ENCODE measurements at regions not wholly inside any gene's neighbourhood (a gene's known extent, or its start where the extent isn't known, plus 50 kb on each side); places are given as distances from the start of the nearest gene placed in this dataset.
A peak's percentile ranks its signal among the peaks of the same experiment; 100 is the strongest.

DNA sequence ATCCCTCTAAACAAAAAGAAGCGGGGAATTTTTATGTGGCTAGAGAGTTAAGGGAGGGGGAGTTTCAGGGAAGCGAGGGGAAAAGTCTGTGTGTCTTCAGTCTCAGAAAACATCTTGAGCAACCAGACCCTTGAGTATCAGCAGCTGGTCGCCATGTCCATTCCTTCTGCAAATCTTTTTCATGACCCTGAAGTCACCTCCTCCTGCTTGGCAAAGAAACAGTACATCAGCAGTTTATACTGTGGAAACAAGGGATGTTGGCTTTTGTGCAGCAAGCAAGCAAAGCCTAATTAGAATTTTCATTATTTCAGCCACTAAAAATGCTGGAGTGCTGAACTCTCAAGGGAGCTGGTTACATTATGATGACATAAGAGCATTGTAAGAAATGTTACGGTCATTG is 187.4 kb upstream of the SLC8A1 start:
- no peak overlapping the region for H3K4me3 ChIP-seq
- peak in 1 of 3 donors; percentile 12 for DNase-seq
- TF ChIP-seq, protein P1, sequence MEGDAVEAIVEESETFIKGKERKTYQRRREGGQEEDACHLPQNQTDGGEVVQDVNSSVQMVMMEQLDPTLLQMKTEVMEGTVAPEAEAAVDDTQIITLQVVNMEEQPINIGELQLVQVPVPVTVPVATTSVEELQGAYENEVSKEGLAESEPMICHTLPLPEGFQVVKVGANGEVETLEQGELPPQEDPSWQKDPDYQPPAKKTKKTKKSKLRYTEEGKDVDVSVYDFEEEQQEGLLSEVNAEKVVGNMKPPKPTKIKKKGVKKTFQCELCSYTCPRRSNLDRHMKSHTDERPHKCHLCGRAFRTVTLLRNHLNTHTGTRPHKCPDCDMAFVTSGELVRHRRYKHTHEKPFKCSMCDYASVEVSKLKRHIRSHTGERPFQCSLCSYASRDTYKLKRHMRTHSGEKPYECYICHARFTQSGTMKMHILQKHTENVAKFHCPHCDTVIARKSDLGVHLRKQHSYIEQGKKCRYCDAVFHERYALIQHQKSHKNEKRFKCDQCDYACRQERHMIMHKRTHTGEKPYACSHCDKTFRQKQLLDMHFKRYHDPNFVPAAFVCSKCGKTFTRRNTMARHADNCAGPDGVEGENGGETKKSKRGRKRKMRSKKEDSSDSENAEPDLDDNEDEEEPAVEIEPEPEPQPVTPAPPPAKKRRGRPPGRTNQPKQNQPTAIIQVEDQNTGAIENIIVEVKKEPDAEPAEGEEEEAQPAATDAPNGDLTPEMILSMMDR (IDR thresholded peaks at IDR 0.05): no peak
- no peak for ATAC-seq
- H3K4me1 ChIP-seq (ENCODE audit: low read depth): no peaks in the 10 kb centered on the region
- no peaks in the 10 kb centered on the region for H3K9me3 ChIP-seq
- intact Hi-C loops (cut with DNase I, micrococcal nuclease): no loop called here
- no peaks in the 10 kb centered on the region for H3K36me3 ChIP-seq (ENCODE audit: low read depth)

DNA sequence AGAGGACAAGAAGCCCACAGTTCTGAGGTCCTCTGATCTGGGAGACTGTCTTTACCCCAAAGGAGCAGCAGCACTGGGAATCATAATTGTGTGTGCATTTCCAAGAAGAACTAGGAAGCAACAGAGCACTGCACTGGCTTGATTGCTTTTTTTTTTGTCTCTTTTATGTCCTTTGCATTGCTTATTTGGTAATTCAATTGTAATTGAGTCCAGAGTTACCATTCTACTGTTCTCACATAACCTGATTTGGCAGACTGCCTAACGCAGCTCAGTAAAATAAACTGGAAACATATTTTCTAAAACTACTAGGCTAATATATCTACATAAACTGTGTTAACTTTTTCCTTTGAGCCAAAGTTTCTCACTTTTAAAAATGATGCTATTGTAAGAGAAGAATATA is 190.3 kb upstream of the SLC8A1 start:
- no peaks in the 10 kb centered on the region for H3K36me3 ChIP-seq (ENCODE audit: low read depth)
- ATAC-seq (no peak), DNase-seq (no peak)
- H3K9me3 ChIP-seq: no peaks in the 10 kb centered on the region
- TF ChIP-seq, protein P1 (IDR thresholded peaks at IDR 0.05): no peak
- no peak overlapping the region for H3K4me3 ChIP-seq
- intact Hi-C loops (cut with DNase I, micrococcal nuclease): no loop called here
- H3K4me1 ChIP-seq (ENCODE audit: low read depth): no peaks in the 10 kb centered on the region

DNA sequence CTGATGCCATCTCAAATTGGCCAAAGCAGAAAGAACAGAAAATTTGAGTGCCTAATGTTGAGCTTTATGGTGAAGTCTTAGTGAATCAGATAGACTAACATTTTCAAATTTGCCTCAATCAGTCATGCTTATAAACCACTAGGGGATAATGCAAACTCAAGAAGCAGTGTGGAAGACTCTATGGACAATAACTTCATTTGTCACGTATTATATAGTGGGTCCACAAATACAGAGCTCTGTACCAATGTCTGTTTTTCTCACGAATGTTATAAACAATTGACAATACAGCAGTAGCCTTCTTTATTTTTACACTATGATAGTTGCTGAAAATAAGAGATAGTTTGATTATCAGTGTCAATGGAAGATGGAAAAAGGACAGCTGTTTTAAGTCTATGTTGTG is 190.8 kb upstream of the SLC8A1 start:
- TF ChIP-seq, protein P1 (IDR thresholded peaks at IDR 0.05): no peak
- no peak for ATAC-seq
- no peaks in the 10 kb centered on the region for H3K4me1 ChIP-seq (ENCODE audit: low read depth)
- H3K4me3 ChIP-seq: no peak overlapping the region
- no peaks in the 10 kb centered on the region for H3K9me3 ChIP-seq
- H3K36me3 ChIP-seq (ENCODE audit: low read depth): no peaks in the 10 kb centered on the region
- intact Hi-C loops (cut with DNase I, micrococcal nuclease): no loop called here
- DNase-seq: no peak

DNA sequence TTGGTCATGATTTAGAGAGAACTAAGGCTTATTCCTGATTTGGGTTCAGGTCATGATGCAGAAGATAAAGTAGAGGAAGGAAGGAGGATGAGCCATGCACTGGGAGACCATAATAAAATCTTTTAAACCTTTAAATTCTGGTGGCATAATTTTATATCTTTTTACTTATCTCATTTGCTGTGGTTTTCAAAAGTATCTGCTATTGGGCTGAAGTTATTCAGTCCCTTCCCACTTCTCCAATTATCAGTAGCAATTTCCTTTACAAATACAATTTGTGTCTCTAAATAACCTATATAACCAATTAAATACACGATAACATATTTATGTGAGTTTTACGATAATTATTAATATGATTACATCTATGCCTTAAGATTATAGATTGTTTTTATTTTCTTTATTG is 194.8 kb upstream of the SLC8A1 start:
- Histone ChIP-seq H3K4me1 (ENCODE audit: low read depth) (no peaks in the 10 kb centered on the region), H3K9me3 (no peaks in the 10 kb centered on the region), H3K36me3 (ENCODE audit: low read depth) (no peaks in the 10 kb centered on the region), H3K4me3 (no peak overlapping the region)
- ATAC-seq (no peak), DNase-seq (no peak)
- TF ChIP-seq, protein P1 (IDR thresholded peaks at IDR 0.05): no peak
- intact Hi-C loops (cut with DNase I, micrococcal nuclease): no loop called here

DNA sequence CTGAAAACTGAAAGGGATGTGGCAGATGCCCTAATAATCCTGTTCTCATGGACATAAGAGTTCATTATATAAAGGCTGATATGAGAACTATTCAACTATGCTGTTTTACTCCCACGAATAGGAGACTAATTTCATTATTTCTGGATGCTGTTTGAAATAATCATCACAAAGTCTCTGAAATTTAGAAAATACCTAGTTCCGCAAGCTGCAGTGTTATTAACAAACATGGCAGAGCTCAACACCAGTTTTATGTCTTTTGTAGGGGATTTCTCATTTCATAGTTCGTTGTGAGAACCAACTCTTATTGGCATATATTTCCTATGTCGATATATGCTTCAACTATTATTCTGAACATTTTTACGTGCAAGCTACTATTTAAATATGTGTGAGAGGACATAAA is 200.3 kb upstream of the SLC8A1 start:
- ATAC-seq (no peak), DNase-seq (no peak)
- H3K4me3 ChIP-seq: no peak overlapping the region
- intact Hi-C loops (cut with DNase I, micrococcal nuclease): no loop called here
- TF ChIP-seq, protein P1 (IDR thresholded peaks at IDR 0.05): no peak
- no peaks in the 10 kb centered on the region for H3K9me3 ChIP-seq
- no peaks in the 10 kb centered on the region for H3K4me1 ChIP-seq (ENCODE audit: low read depth)
- no peaks in the 10 kb centered on the region for H3K36me3 ChIP-seq (ENCODE audit: low read depth)

DNA sequence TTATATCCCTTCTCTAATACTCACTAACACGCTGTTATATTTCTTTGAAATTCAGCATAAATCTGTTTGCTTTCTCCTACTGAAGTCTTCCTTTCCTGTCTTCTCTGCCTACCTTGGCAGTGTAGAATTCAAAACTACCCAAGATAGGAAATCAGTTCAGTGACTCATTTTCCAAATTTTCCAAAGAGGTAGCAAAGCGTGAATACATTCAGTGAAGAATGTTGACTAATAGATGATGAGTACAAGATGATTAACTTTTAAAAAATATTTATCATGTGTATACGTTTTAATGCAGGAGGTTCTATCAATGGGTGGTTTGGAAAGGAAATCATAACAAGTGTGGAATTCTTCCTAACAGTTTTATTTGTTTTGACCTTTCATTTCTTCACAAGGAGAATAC is 201.9 kb upstream of the SLC8A1 start:
- intact Hi-C loops (cut with DNase I, micrococcal nuclease): no loop called here
- ATAC-seq: no peak
- TF ChIP-seq, protein P1 (IDR thresholded peaks at IDR 0.05): no peak

More for the DNA sequence above, 201.9 kb upstream of the SLC8A1 start:
- H3K36me3 ChIP-seq (ENCODE audit: low read depth): no peaks in the 10 kb centered on the region
- H3K4me3 ChIP-seq: no peak overlapping the region
- no peaks in the 10 kb centered on the region for H3K4me1 ChIP-seq (ENCODE audit: low read depth)
- no peaks in the 10 kb centered on the region for H3K9me3 ChIP-seq
- no peak for DNase-seq
